ENCODE measurements at regions not wholly inside any gene's neighbourhood (a gene's known extent, or its start where the extent isn't known, plus 50 kb on each side); places are given as distances from the start of the nearest gene placed in this dataset.

GRCh38 chr7:41038211-41038610, 664.7 kb downstream of the INHBA start:
- no peak for TF ChIP-seq CTCF (IDR thresholded peaks at IDR 0.05; ENCODE audit: borderline replicate concordance, control extremely low read depth, extremely low read depth, insufficient read depth, missing control alignments)
- in situ Hi-C loops (cut with MboI; ENCODE audit: low sequenced_read_pairs, unreplicated experiment): no loop called here
- DNase-seq (ENCODE audit: low spot score): no peak

- no peak for DNase-seq (ENCODE audit: low spot score)
- in situ Hi-C loops (cut with MboI; ENCODE audit: low sequenced_read_pairs, unreplicated experiment): no loop called here
- no peak for TF ChIP-seq CTCF (IDR thresholded peaks at IDR 0.05; ENCODE audit: borderline replicate concordance, control extremely low read depth, extremely low read depth, insufficient read depth, missing control alignments)
Observed at GRCh38 chr7:41037691-41038090, 665.2 kb downstream of the INHBA start.

- DNase-seq (ENCODE audit: low spot score): no peak
- in situ Hi-C loops (cut with MboI; ENCODE audit: low sequenced_read_pairs, unreplicated experiment): no loop called here
- TF ChIP-seq CTCF (IDR thresholded peaks at IDR 0.05; ENCODE audit: borderline replicate concordance, control extremely low read depth, extremely low read depth, insufficient read depth, missing control alignments): no peak
Observed at GRCh38 chr7:41035794-41036193, 667.1 kb downstream of the INHBA start.

- in situ Hi-C loops (cut with MboI; ENCODE audit: low sequenced_read_pairs, unreplicated experiment): no loop called here
- DNase-seq (ENCODE audit: low spot score): no peak
- TF ChIP-seq CTCF (IDR thresholded peaks at IDR 0.05; ENCODE audit: borderline replicate concordance, control extremely low read depth, extremely low read depth, insufficient read depth, missing control alignments): no peak
Observed at GRCh38 chr7:41033500-41033899, 669.4 kb downstream of the INHBA start.

- DNase-seq (ENCODE audit: low spot score): no peak
- in situ Hi-C loops (cut with MboI; ENCODE audit: low sequenced_read_pairs, unreplicated experiment): no loop called here
- no peak for TF ChIP-seq CTCF (IDR thresholded peaks at IDR 0.05; ENCODE audit: borderline replicate concordance, control extremely low read depth, extremely low read depth, insufficient read depth, missing control alignments)
Observed at GRCh38 chr7:41030673-41031072, 672.2 kb downstream of the INHBA start.

GRCh38 chr7:41029072-41029499, 673.8 kb downstream of the INHBA start:
- in situ Hi-C loops (cut with MboI; ENCODE audit: low sequenced_read_pairs, unreplicated experiment): no loop called here
- no peak for DNase-seq (ENCODE audit: low spot score)
- no peak for TF ChIP-seq CTCF (IDR thresholded peaks at IDR 0.05; ENCODE audit: borderline replicate concordance, control extremely low read depth, extremely low read depth, insufficient read depth, missing control alignments)

GRCh38 chr7:41028580-41028979, 674.3 kb downstream of the INHBA start:
- TF ChIP-seq CTCF (IDR thresholded peaks at IDR 0.05; ENCODE audit: borderline replicate concordance, control extremely low read depth, extremely low read depth, insufficient read depth, missing control alignments): no peak
- DNase-seq (ENCODE audit: low spot score): no peak
- in situ Hi-C loops (cut with MboI; ENCODE audit: low sequenced_read_pairs, unreplicated experiment): no loop called here

Measured in GM13976 (cell line).